GM23338 (cell line): ENCODE measurements at regions not wholly inside any gene's neighbourhood (a gene's known extent, or its start where the extent isn't known, plus 50 kb on each side); places are given as distances from the start of the nearest gene placed in this dataset.

Experiments used
- ATAC-seq: fragments of 200-7000 bp; cut with Tn5 transposase; 3 replicates; pipeline ENCODE4 v1.9.1; 2020
- DNase-seq: peaks from one replicate; pipeline ENCODE4 v3.0.0-alpha.2; 2015; ENCODE audit warnings: low spot score
- H2AFZ ChIP-seq: fragments of 200-600 bp; sonication (generic); 2 replicates; pipeline ENCODE4 v1.8.0; 2016; ENCODE audit warnings: antibody characterized with exemption, mild to moderate bottlenecking, moderate library complexity
- H3F3A ChIP-seq: fragments of 200-600 bp; sonication (generic); replicated peaks from 2 replicates; pipeline ENCODE4 v1.8.0; 2017; ENCODE audit warnings: antibody characterized with exemption, mixed run types, low read depth
- H3K27ac ChIP-seq: fragments of 200-600 bp; sonication (generic); 2 replicates; pipeline ENCODE4 v1.6.1; 2016; ENCODE audit warnings: low read depth
- H3K27me3 ChIP-seq: fragments of 200-600 bp; sonication (generic); 2 replicates; pipeline ENCODE4 v1.8.0; 2016; ENCODE audit warnings: mild to moderate bottlenecking, mixed run types, moderate library complexity; ENCODE audit not compliant: insufficient read depth
- H3K36me3 ChIP-seq: fragments of 200-600 bp; sonication (generic); 2 replicates; pipeline ENCODE4 v1.8.0; 2016; ENCODE audit warnings: mild to moderate bottlenecking; ENCODE audit not compliant: insufficient read depth
- H3K4me1 ChIP-seq: fragments of 200-600 bp; sonication (generic); 2 replicates; pipeline ENCODE4 v1.8.0; 2016; ENCODE audit warnings: mild to moderate bottlenecking, moderate library complexity; ENCODE audit not compliant: insufficient read depth
- H3K4me2 ChIP-seq: fragments of 200-600 bp; sonication (generic); 2 replicates; pipeline ENCODE4 v1.7.1; 2017; ENCODE audit warnings: mixed run types
- H3K4me3 ChIP-seq: fragments of 200-600 bp; sonication (generic); 2 replicates; pipeline ENCODE4 v1.6.1; 2016; ENCODE audit warnings: mixed run types
- H3K79me2 ChIP-seq: fragments of 200-600 bp; sonication (generic); replicated peaks from 2 replicates; pipeline ENCODE4 v1.8.0; 2017; ENCODE audit warnings: mild to moderate bottlenecking; ENCODE audit not compliant: insufficient read depth
- H3K9me2 ChIP-seq: fragments of 200-600 bp; sonication (generic); 2 replicates; pipeline ENCODE4 v1.8.0; 2017; ENCODE audit not compliant: insufficient read depth
- H4K20me1 ChIP-seq: fragments of 200-600 bp; sonication (generic); replicated peaks from 2 replicates; pipeline ENCODE4 v1.8.0; 2017; ENCODE audit warnings: mild to moderate bottlenecking; ENCODE audit not compliant: insufficient read depth
- H3K27ac Mint-ChIP-seq: 2 replicates; pipeline ENCODE4 v1.8.0; 2020; ENCODE audit warnings: inconsistent platforms, mild to moderate bottlenecking, moderate library complexity, mixed read lengths
- H3K27me3 Mint-ChIP-seq: 3 replicates; pipeline ENCODE4 v1.8.0; 2022; ENCODE audit warnings: low read depth, mild to moderate bottlenecking, moderate library complexity, mixed read lengths, inconsistent platforms; ENCODE audit not compliant: insufficient read depth, poor library complexity
- H3K36me3 Mint-ChIP-seq: 3 replicates; pipeline ENCODE4 v1.8.0; 2021; ENCODE audit warnings: low read depth, mild to moderate bottlenecking, inconsistent platforms, moderate library complexity, mixed read lengths
- H3K4me1 Mint-ChIP-seq: 3 replicates; pipeline ENCODE4 v1.8.0; 2020; ENCODE audit warnings: mild to moderate bottlenecking, inconsistent platforms, mixed read lengths
- H3K4me3 Mint-ChIP-seq: 3 replicates; pipeline ENCODE4 v1.8.0; 2021; ENCODE audit warnings: moderate library complexity, mild to moderate bottlenecking, inconsistent platforms, mixed read lengths
- H3K9me3 Mint-ChIP-seq: 3 replicates; pipeline ENCODE4 v1.8.0; 2020; ENCODE audit warnings: moderate library complexity, mild to moderate bottlenecking, inconsistent platforms, mixed read lengths
- EZH2 ChIP-seq: fragments of 200-600 bp; sonication (generic); IDR thresholded peaks from one replicate; pipeline ENCODE4 v1.8.0; 2017; ENCODE audit warnings: antibody characterized with exemption, mild to moderate bottlenecking, low read depth; ENCODE audit not compliant: unreplicated experiment
- EZH2phosphoT487 ChIP-seq: fragments of 200-600 bp; sonication (generic); IDR thresholded peaks from one replicate; pipeline ENCODE4 v1.8.1; 2018; ENCODE audit warnings: antibody characterized with exemption; ENCODE audit not compliant: unreplicated experiment
- JUNB ChIP-seq: IDR thresholded peaks from one replicate; pipeline ENCODE4 v1.6.1; 2016; ENCODE audit warnings: antibody characterized with exemption; ENCODE audit not compliant: unreplicated experiment
- NANOG ChIP-seq: IDR thresholded peaks from 2 replicates; pipeline ENCODE4 v1.6.1; 2016; ENCODE audit warnings: antibody characterized with exemption, borderline replicate concordance
- POLR2AphosphoS5 ChIP-seq: IDR thresholded peaks from 2 replicates; pipeline ENCODE4 v1.6.1; 2016; ENCODE audit warnings: antibody characterized with exemption, low read depth
- REST ChIP-seq: IDR thresholded peaks from one replicate; pipeline ENCODE4 v1.6.1; 2018; ENCODE audit warnings: antibody characterized with exemption; ENCODE audit not compliant: unreplicated experiment
- STAT1 ChIP-seq: IDR thresholded peaks from one replicate; pipeline ENCODE4 v1.6.1; 2016; ENCODE audit warnings: antibody characterized with exemption; ENCODE audit not compliant: unreplicated experiment
- ZNF114 ChIP-seq: fragments of 250-450 bp; sonication (Bioruptor Pico); IDR thresholded peaks from 2 replicates; pipeline ENCODE4 v1.5.0; 2020; ENCODE audit warnings: mild to moderate bottlenecking, moderate library complexity
- TF ChIP-seq, protein P1 (sequence below), 2 experiments: fragments of 200-600 bp in 1 of 2; sonication (generic) in 1 of 2; conservative IDR thresholded peaks; 2 replicates each; pipeline versions ENCODE4 v1.5.1 to v1.6.1; 2016 to 2017; ENCODE audit warnings: antibody characterized with exemption in 2 of 2, low read depth in 2 of 2, mild to moderate bottlenecking in 2 of 2, moderate library complexity in 1 of 2
- TF ChIP-seq, protein P2 (sequence below): IDR thresholded peaks from 2 replicates; pipeline ENCODE4 v1.6.1; 2016; ENCODE audit warnings: antibody characterized with exemption

DNA sequence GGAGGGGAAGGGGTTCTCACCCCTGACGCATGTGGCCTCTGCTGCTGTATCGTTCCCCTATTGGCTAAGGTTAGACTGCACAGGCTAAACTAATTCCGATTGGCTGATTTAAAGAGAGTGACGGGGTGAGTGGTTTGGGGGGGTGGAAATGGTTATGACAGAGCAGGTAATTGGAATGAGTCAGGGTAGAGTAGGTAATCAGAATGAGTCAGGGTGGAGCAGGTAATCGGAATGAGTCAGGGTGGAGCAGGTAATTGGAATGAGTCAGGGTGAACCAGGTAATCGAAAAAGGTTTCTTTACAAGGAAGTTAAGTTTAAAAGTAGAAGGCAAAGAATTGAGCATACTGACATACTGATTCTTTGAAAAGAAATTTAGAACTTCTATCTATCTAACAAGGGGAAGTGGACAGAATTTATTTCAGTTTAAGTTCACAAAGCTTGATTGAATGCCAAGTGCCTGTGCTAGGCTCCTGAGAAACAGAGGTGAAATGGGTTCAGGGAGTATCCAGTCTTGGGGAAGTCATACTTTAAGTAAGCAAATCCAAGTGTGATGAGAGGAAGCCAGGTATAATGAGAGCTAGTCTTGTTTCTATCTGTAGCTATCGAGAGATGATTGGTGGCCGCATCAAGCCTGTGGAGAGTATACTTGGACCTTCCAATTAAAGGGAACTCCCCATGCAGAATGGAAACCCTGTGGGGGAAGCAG lies 58.0 kb downstream of the C11orf91 start:
- Histone ChIP-seq H3K4me2 (no peak overlapping the region), H3K36me3 (no peaks in the 10 kb centered on the region), H4K20me1 (no peaks in the 10 kb centered on the region), H3K27ac (no peak overlapping the region), H3F3A (no peaks in the 10 kb centered on the region), H3K4me1 (no peaks in the 10 kb centered on the region), H3K9me2 (peaks cover 2% of the 10 kb centered on the region; the same call in 1 of the 2 replicates), H3K79me2 (no peaks in the 10 kb centered on the region), H2AFZ (no peak overlapping the region), H3K27me3 (no peaks in the 10 kb centered on the region), H3K4me3 (no peak overlapping the region)
- TF ChIP-seq EZH2phosphoT487 (no peak), POLR2AphosphoS5 (no peak), NANOG (no peak), STAT1 (no peak), REST (no peak), JUNB (no peak)
- TF ChIP-seq, protein P1, sequence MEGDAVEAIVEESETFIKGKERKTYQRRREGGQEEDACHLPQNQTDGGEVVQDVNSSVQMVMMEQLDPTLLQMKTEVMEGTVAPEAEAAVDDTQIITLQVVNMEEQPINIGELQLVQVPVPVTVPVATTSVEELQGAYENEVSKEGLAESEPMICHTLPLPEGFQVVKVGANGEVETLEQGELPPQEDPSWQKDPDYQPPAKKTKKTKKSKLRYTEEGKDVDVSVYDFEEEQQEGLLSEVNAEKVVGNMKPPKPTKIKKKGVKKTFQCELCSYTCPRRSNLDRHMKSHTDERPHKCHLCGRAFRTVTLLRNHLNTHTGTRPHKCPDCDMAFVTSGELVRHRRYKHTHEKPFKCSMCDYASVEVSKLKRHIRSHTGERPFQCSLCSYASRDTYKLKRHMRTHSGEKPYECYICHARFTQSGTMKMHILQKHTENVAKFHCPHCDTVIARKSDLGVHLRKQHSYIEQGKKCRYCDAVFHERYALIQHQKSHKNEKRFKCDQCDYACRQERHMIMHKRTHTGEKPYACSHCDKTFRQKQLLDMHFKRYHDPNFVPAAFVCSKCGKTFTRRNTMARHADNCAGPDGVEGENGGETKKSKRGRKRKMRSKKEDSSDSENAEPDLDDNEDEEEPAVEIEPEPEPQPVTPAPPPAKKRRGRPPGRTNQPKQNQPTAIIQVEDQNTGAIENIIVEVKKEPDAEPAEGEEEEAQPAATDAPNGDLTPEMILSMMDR (conservative IDR thresholded peaks at IDR 0.05; ENCODE audit: low read depth in 2 of 2): no peak
- ATAC-seq: no peak
- Mint-ChIP-seq H3K9me3 (peaks cover 2% of the 10 kb centered on the region; the same call in 1 of the 3 replicates), H3K27me3 (peaks cover 4% of the 10 kb centered on the region), H3K27ac (no peak overlapping the region), H3K36me3 (no peaks in the 10 kb centered on the region; the same call in 2 of the 3 replicates), H3K4me3 (no peak overlapping the region), H3K4me1 (peaks cover 5% of the 10 kb centered on the region; the same call in 2 of the 3 replicates)
- DNase-seq: no peak

GRCh38 chr11:33640730-33641371 lies 59.8 kb downstream of the C11orf91 start:
- H4K20me1 ChIP-seq: no peaks in the 10 kb centered on the region
- no peaks in the 10 kb centered on the region for H3K9me2 ChIP-seq
- no peaks in the 10 kb centered on the region; the same call in 2 of the 3 replicates for H3K36me3 Mint-ChIP-seq
- no peaks in the 10 kb centered on the region for H3F3A ChIP-seq
- no peak overlapping the region for H3K4me2 ChIP-seq
- peaks cover 5% of the 10 kb centered on the region; the same call in 2 of the 3 replicates for H3K4me1 Mint-ChIP-seq
- peaks cover 2% of the 10 kb centered on the region; the same call in 1 of the 3 replicates for H3K9me3 Mint-ChIP-seq
- no peaks in the 10 kb centered on the region for H3K79me2 ChIP-seq
- DNase-seq: no peak
- H3K27ac ChIP-seq: no peak overlapping the region
- no peak overlapping the region for H3K27ac Mint-ChIP-seq
- H3K4me1 ChIP-seq: no peaks in the 10 kb centered on the region
- H3K4me3 Mint-ChIP-seq: no peak overlapping the region
- no peak overlapping the region for H3K4me3 ChIP-seq
- H3K27me3 Mint-ChIP-seq: peaks cover 4% of the 10 kb centered on the region
- H3K36me3 ChIP-seq: no peaks in the 10 kb centered on the region
- H3K27me3 ChIP-seq: no peaks in the 10 kb centered on the region
- ATAC-seq: no peak
- H2AFZ ChIP-seq: no peak overlapping the region
- TF ChIP-seq, protein P1 (conservative IDR thresholded peaks at IDR 0.05; ENCODE audit: low read depth in 2 of 2): no peak
- TF ChIP-seq POLR2AphosphoS5 (no peak), REST (no peak), ZNF114 (CRISPR knock-in tag) (no peak), EZH2 (no peak)
- TF ChIP-seq, protein P2, sequence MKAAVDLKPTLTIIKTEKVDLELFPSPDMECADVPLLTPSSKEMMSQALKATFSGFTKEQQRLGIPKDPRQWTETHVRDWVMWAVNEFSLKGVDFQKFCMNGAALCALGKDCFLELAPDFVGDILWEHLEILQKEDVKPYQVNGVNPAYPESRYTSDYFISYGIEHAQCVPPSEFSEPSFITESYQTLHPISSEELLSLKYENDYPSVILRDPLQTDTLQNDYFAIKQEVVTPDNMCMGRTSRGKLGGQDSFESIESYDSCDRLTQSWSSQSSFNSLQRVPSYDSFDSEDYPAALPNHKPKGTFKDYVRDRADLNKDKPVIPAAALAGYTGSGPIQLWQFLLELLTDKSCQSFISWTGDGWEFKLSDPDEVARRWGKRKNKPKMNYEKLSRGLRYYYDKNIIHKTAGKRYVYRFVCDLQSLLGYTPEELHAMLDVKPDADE: no peak
